Body of pancreas (tissue), 4 donors: ENCODE measurements at regions not wholly inside any gene's neighbourhood (a gene's known extent, or its start where the extent isn't known, plus 50 kb on each side); places are given as distances from the start of the nearest gene placed in this dataset.

Experiments
- CTCF ChIP-seq, 7 experiments: fragments of 450-650 bp in 4 of 7; fragments of 200-600 bp in 3 of 7; sonication (generic) in 3 of 7; IDR thresholded peaks; one replicate each; pipeline ENCODE4 v1.5.1; 2016 to 2019; ENCODE audit warnings: antibody characterized with exemption in 7 of 7
- POLR2A ChIP-seq, 3 donors: fragments of 450-650 bp; IDR thresholded peaks; one replicate each; pipeline ENCODE4 v1.6.1; 2016; ENCODE audit warnings: antibody characterized with exemption in 3 of 3, mild to moderate bottlenecking in 2 of 3

GRCh38 chr2:237250599-237250998, 163.4 kb downstream of the COL6A3 start:
- TF ChIP-seq CTCF (IDR thresholded peaks at IDR 0.05) (no peak), POLR2A (IDR thresholded peaks at IDR 0.05) (no peak)
